Muscle layer of duodenum (tissue), 2 donors: ENCODE measurements at regions not wholly inside any gene's neighbourhood (a gene's known extent, or its start where the extent isn't known, plus 50 kb on each side); places are given as distances from the start of the nearest gene placed in this dataset.

Experiments used
- H3K27ac ChIP-seq: one replicate; pipeline ENCODE4 v1.7.0; 2013; ENCODE audit warnings: mild to moderate bottlenecking, low read length
- H3K27me3 ChIP-seq: one replicate; pipeline ENCODE4 v1.7.0; 2013; ENCODE audit warnings: low read depth, mild to moderate bottlenecking, control low read depth, low read length
- H3K36me3 ChIP-seq, 2 donors: one replicate each; pipeline ENCODE4 v1.7.0; 2013; ENCODE audit warnings: low read length in 2 of 2, control low read depth in 1 of 2, mild to moderate bottlenecking in 1 of 2; ENCODE audit not compliant: insufficient read depth in 2 of 2, control insufficient read depth in 1 of 2
- H3K4me1 ChIP-seq, 2 donors: one replicate each; pipeline ENCODE4 v1.7.0; 2013; ENCODE audit warnings: low read length in 2 of 2, mild to moderate bottlenecking in 2 of 2, control low read depth in 1 of 2, moderate library complexity in 1 of 2; ENCODE audit not compliant: insufficient read depth in 2 of 2, control insufficient read depth in 1 of 2
- H3K4me3 ChIP-seq, 2 donors: one replicate each; pipeline ENCODE4 v1.7.0; 2013; ENCODE audit warnings: low read length in 2 of 2, low read depth in 1 of 2, mild to moderate bottlenecking in 1 of 2
- H3K9me3 ChIP-seq, 2 donors: one replicate each; pipeline ENCODE4 v1.7.0; 2013; ENCODE audit warnings: low read length in 2 of 2, control low read depth in 1 of 2, mild to moderate bottlenecking in 1 of 2; ENCODE audit not compliant: control insufficient read depth in 1 of 2
- donor health status: healthy.

DNA sequence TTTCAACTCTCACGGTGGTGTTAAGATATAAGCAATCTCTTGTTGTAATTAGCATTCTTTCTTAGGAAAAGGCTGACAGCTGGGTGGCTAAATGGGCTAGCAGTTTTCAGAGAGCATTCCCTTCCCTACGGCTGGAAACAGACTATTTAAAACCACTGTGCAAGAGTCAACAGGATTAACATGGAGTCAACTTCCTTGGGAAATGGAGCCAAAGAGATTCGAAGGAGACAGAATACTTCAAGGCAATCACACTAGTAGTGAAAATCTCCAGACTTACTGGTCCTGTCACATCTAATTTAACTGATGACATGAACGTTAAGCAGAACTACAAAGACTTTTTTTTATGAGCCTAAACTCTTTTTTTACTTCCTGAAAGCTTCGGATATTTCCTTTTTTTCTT is 453.3 kb upstream of the ITGA1 start:
- H3K4me3 ChIP-seq, result no peak overlapping the region
- H3K27me3 ChIP-seq, result no peaks in the 10 kb centered on the region
- no peaks in the 10 kb centered on the region for H3K4me1 ChIP-seq
- no peaks in the 10 kb centered on the region for H3K36me3 ChIP-seq
- H3K9me3 ChIP-seq, result peaks cover 0 to 2% of the 10 kb centered on the region in 2 donors
- no peak overlapping the region for H3K27ac ChIP-seq

DNA sequence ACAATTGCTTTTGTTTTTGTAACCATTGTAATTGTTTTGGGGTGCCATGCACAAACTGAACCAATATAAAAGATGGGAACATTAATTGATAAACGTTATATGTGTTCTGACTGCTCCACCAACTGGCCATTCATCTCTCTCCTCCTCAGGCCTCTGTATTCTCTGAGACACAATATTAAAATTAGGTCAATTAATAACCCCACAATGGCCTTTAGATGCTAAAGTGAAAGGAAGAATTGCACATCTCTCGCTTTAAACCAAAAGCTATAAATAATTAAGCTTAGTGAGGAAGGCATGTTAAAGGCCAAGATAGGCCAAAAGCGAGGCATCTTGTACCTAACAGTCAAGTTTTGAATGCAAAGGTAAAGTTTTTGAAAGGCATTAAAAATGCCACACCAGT is 448.4 kb upstream of the ITGA1 start:
- no peak overlapping the region for H3K4me3 ChIP-seq
- peaks cover 0 to 2% of the 10 kb centered on the region in 2 donors for H3K9me3 ChIP-seq
- H3K27me3 ChIP-seq, result no peaks in the 10 kb centered on the region
- H3K36me3 ChIP-seq, result no peaks in the 10 kb centered on the region
- peaks cover 0 to 5% of the 10 kb centered on the region in 2 donors for H3K4me1 ChIP-seq
- no peak overlapping the region for H3K27ac ChIP-seq

DNA sequence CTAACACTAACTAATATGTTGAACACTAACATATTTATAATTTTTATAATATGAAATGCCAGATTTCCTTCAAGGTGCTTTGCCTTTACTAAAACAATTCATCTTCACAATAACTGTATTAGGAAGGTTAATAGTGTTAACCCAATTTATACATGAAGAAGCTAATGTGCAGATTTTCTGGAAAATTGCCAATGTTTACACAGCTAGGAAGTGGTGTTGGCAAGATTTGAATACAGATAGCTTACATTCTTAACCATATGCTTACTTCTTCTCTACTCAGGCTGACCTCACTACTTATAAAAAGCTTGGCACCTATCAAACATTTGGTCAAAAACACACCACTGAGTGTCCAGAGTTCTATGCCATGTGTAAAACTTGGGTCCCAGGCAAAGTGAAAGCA is 445.4 kb upstream of the ITGA1 start:
- Histone ChIP-seq H3K4me3 (no peak overlapping the region), H3K4me1 (peaks cover 0 to 5% of the 10 kb centered on the region in 2 donors), H3K9me3 (no peaks in the 10 kb centered on the region), H3K27ac (no peak overlapping the region), H3K36me3 (no peaks in the 10 kb centered on the region), H3K27me3 (no peaks in the 10 kb centered on the region)

DNA sequence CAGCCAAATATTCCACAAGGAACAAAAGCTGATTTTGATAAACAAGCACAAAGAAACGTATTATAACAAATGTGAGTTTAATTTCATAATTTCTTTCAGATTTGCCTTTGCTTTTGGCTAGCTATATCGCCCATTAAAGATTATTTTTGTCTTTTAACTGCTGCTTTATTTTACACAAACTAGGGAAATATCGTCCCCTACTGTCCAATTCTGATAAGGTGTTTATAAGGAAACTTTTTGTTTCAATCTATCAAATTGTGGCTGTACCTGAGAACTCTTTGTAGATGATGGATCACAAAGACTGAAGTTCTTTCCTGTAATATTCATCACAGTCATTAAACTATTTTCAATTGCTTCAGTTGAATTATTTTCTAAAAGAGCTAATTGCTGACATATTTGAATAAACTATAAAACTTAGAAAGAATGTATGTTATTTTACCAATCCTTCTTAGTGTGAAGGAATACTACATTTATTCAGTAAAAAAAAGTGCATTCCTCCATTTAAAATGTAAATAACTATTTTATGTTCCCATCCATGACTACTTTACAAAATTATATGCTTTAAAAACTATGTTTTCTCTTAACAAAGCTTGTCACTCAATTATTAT is 431.3 kb upstream of the ITGA1 start:
- Histone ChIP-seq H3K36me3 (no peaks in the 10 kb centered on the region), H3K27me3 (no peaks in the 10 kb centered on the region), H3K4me1 (no peaks in the 10 kb centered on the region), H3K4me3 (no peak overlapping the region), H3K27ac (no peak overlapping the region), H3K9me3 (no peaks in the 10 kb centered on the region)

DNA sequence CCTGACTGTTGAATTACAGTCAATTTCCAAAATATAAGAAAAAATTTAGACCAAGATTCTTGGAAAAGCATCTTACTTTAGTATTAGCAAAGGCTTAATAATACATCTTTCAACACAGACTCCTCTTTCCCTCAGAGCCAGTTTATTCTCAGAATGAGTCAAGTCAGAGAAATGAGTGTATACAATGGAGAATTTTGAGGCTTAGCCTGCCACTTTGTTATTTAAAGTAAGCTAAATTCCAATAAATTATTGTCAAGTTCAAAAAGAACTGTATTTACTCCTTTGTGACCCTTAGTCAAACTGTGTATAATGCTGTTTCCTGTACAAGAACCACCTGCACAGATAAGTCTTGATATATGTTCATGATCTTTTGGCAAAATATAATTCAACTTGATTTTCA is 428.5 kb upstream of the ITGA1 start:
- Histone ChIP-seq H3K9me3 (no peaks in the 10 kb centered on the region), H3K4me3 (no peak overlapping the region), H3K4me1 (no peaks in the 10 kb centered on the region), H3K27me3 (no peaks in the 10 kb centered on the region), H3K27ac (no peak overlapping the region), H3K36me3 (no peaks in the 10 kb centered on the region)

DNA sequence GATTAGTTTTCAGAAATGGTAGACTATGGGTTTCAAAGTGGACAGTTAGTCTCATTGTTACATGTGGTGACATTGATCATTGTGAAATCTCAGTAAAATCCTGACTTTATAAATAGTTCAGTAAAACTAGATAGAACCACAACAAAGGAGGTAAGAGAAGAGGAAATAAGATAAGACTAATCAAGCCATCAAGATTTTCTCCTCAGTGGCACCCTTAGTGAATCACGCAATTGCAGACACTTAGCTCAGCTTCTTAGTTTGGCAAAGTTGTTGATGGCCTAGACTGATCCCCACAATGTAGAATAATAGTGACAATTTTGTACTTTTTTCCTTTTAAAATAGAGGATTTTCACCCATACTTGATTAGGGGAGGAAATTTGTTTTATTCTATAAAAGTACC is 426.7 kb upstream of the ITGA1 start:
- Histone ChIP-seq H3K4me1 (no peaks in the 10 kb centered on the region), H3K27ac (no peak overlapping the region), H3K4me3 (no peak overlapping the region), H3K27me3 (no peaks in the 10 kb centered on the region), H3K36me3 (no peaks in the 10 kb centered on the region), H3K9me3 (no peaks in the 10 kb centered on the region)

DNA sequence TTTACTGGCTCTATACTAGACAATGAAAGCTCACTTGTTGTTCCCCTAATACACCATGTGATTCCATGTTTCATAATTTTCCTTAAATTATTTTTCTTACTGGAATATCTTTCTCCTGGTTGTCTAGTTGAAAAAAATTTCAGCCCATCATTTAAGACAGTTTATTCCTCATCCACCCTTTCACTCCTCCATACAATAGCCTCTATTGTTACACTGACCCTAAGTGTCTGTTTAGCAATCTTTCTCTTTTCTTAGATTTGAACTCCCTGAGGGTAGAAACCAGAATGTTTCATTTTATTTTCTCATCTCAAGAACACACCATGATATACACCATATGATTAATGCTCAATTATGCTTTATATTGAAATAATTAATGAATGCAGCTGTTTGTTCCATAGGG is 413.4 kb upstream of the ITGA1 start:
- H3K36me3 ChIP-seq, result no peaks in the 10 kb centered on the region
- H3K4me1 ChIP-seq, result no peaks in the 10 kb centered on the region
- H3K4me3 ChIP-seq, result no peak overlapping the region
- no peaks in the 10 kb centered on the region for H3K27me3 ChIP-seq
- H3K27ac ChIP-seq, result no peak overlapping the region
- no peaks in the 10 kb centered on the region for H3K9me3 ChIP-seq

DNA sequence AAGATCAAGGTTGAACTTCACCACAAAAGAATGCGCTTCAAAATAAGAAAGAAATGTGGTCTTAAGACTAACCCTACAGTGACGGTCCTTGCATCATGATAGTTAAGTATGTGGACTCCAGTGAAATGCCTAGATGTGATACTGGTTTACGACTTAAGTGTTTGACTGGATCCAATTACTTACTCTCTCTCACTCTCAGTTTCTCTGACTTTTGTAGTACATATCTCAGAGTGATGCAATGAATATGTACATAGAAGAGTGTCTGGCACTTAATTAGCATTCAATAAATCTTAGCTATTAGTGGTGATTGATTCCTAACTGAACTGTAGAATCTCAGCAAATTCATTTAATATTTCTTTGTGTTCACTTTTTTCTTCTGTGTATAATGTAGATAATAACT is 411.7 kb upstream of the ITGA1 start:
- Histone ChIP-seq H3K36me3 (no peaks in the 10 kb centered on the region), H3K4me1 (no peaks in the 10 kb centered on the region), H3K4me3 (no peak overlapping the region), H3K27me3 (no peaks in the 10 kb centered on the region), H3K9me3 (no peaks in the 10 kb centered on the region), H3K27ac (no peak overlapping the region)

DNA sequence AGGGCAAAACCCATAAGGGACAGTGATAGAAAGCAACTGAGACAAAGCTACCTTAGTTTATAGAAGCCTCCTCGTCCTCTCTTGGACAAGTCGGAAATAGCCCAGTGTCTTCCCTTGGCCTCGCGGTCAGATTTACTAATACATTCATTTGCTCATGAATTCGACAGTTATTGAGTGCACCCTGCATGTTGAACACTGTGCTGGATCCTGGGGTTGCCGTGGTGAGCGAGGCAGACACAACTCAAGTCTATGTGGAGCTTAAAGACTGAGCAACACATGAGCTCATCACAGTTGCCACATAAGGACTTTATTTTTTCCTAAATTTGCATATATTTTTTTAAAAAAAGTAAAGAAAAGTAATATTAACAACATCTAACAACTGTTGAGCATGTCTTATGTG is 411.1 kb upstream of the ITGA1 start:
- H3K4me3 ChIP-seq, result no peak overlapping the region
- no peak overlapping the region for H3K27ac ChIP-seq
- H3K27me3 ChIP-seq, result no peaks in the 10 kb centered on the region
- no peaks in the 10 kb centered on the region for H3K36me3 ChIP-seq
- no peaks in the 10 kb centered on the region for H3K9me3 ChIP-seq
- no peaks in the 10 kb centered on the region for H3K4me1 ChIP-seq

DNA sequence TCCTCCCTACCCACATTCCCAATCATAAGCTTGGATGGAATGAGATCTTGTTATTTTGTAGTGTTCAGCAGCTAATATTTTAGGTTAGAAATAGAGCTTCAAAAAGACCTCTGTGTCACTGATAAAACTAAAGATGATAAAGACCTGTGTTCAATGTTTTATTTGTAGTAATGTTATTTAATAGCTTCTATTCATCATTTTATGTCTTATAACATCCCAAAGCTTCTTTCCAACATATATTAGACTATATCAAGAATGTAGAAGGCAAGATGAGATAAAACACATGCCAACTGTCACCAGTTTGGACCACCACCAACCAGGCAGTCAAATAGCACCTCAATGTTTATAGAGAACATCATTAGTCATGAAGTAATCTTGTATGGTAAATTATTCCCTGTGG is 409.5 kb upstream of the ITGA1 start:
- Histone ChIP-seq H3K4me1 (no peaks in the 10 kb centered on the region), H3K36me3 (no peaks in the 10 kb centered on the region), H3K9me3 (no peaks in the 10 kb centered on the region), H3K27ac (no peak overlapping the region), H3K27me3 (no peaks in the 10 kb centered on the region), H3K4me3 (no peak overlapping the region)

DNA sequence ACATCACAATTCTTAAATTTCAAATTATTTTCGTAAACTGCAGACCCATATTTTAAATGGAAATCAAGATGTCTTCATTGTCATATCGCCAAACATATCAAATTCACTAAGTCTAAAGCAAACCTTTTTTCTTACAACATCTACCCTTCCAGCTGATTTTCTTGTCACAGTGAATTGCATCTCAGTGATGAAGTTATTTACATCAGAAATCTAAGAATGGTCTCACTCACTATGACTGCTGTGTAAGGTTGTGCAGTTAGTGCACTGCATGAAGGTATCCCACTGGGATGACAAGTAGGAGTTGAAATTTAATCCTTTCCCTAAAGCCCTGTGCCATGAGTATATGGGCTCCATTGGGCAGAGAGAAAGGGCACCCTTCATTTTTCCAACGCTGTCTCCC is 399.4 kb upstream of the ITGA1 start:
- Histone ChIP-seq H3K36me3 (no peaks in the 10 kb centered on the region), H3K9me3 (no peaks in the 10 kb centered on the region), H3K4me3 (no peak overlapping the region), H3K27me3 (no peaks in the 10 kb centered on the region), H3K4me1 (no peaks in the 10 kb centered on the region), H3K27ac (no peak overlapping the region)

DNA sequence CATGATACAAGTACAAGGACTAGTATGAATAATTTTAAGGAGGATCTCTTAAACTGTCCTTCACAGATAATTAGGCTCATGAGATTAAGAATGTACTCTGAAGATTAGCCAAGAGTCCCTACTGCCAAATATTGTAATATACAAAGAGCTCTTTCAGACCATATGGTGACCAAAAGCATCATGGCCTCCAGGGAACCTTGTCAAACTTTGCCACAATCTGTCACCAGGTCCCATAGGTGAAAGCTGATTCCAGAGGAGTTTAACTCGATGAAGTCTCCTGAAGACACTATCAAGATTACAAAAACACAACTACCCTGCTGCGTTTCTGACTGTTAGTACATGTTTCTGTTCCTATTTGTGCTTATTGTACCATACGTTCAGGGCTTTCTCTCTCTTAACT is 395.4 kb upstream of the ITGA1 start:
- Histone ChIP-seq H3K4me1 (no peaks in the 10 kb centered on the region), H3K4me3 (no peak overlapping the region), H3K36me3 (no peaks in the 10 kb centered on the region), H3K27ac (no peak overlapping the region), H3K27me3 (no peaks in the 10 kb centered on the region), H3K9me3 (no peaks in the 10 kb centered on the region)
